DMS 273 (cell line): ENCODE measurements at regions not wholly inside any gene's neighbourhood (a gene's known extent, or its start where the extent isn't known, plus 50 kb on each side); places are given as distances from the start of the nearest gene placed in this dataset.
"Not testable (repeated sequence)": the region's sequence is repeated elsewhere in the genome, so short reads cannot be mapped to it uniquely, and the experiment has no call there.

ENCODE experiments used
- DNase-seq: peaks from one replicate; lab custom pipeline; 2025; ENCODE audit not compliant: unreplicated experiment; lab: John Stamatoyannopoulos, UW

GRCh38 chr5:87762631-87763030 lies 349.9 kb upstream of the CCNH start:
- no peak for DNase-seq

GRCh38 chr5:87756951-87757350 lies 344.2 kb upstream of the CCNH start:
- no peak for DNase-seq

- no peak for DNase-seq
Measured at GRCh38 chr5:87755360-87755759, 342.6 kb upstream of the CCNH start.

GRCh38 chr5:87754009-87754757 lies 341.5 kb upstream of the CCNH start:
- peak; percentile 43 for DNase-seq

GRCh38 chr5:87752362-87752761 lies 339.6 kb upstream of the CCNH start:
- DNase-seq: no peak

GRCh38 chr5:87751824-87752223 lies 339.1 kb upstream of the CCNH start:
- DNase-seq: no peak

- DNase-seq: no peak
Measured at GRCh38 chr5:87746891-87747377, 334.2 kb upstream of the CCNH start.

GRCh38 chr5:87746341-87746740 lies 333.6 kb upstream of the CCNH start:
- DNase-seq: no peak

- no peak for DNase-seq
Measured at GRCh38 chr5:87741881-87742280, 329.2 kb upstream of the CCNH start.

- DNase-seq: no peak
Measured at GRCh38 chr5:87735923-87736322, 323.2 kb upstream of the CCNH start.

GRCh38 chr5:87733897-87734296 lies 321.2 kb upstream of the CCNH start:
- no peak for DNase-seq

- peak; percentile 15 for DNase-seq
Measured at GRCh38 chr5:87732875-87733768, 320.4 kb upstream of the CCNH start.

- peak; percentile 38 for DNase-seq
Measured at GRCh38 chr5:87729781-87730180, 317.1 kb upstream of the CCNH start.

- DNase-seq: no peak
Measured at GRCh38 chr5:87722286-87722685, 309.6 kb upstream of the CCNH start.

- not testable (repeated sequence) for DNase-seq
Measured at GRCh38 chr5:87718224-87718925, 305.6 kb upstream of the CCNH start.

- DNase-seq: no peak
Measured at GRCh38 chr5:87717761-87718160, 305.0 kb upstream of the CCNH start.

- DNase-seq: peak; percentile 2
Measured at GRCh38 chr5:87705876-87706275, 293.1 kb upstream of the CCNH start.

GRCh38 chr5:87686975-87687374 lies 274.2 kb upstream of the CCNH start:
- DNase-seq: no peak

- DNase-seq: no peak
Measured at GRCh38 chr5:87686018-87686417, 273.3 kb upstream of the CCNH start.

GRCh38 chr5:87674235-87674634 lies 261.5 kb upstream of the CCNH start:
- no peak for DNase-seq

GRCh38 chr5:87671146-87671545 lies 258.4 kb upstream of the CCNH start:
- DNase-seq: no peak
